RPMI8226 (cell line): ENCODE measurements at regions not wholly inside any gene's neighbourhood (a gene's known extent, or its start where the extent isn't known, plus 50 kb on each side); places are given as distances from the start of the nearest gene placed in this dataset.
"Not testable (repeated sequence)": the region's sequence is repeated elsewhere in the genome, so short reads cannot be mapped to it uniquely, and the experiment has no call there.

ENCODE experiments used
- DNase-seq: peaks from one replicate; pipeline ENCODE4 v3.0.0-alpha.2; 2015

DNA sequence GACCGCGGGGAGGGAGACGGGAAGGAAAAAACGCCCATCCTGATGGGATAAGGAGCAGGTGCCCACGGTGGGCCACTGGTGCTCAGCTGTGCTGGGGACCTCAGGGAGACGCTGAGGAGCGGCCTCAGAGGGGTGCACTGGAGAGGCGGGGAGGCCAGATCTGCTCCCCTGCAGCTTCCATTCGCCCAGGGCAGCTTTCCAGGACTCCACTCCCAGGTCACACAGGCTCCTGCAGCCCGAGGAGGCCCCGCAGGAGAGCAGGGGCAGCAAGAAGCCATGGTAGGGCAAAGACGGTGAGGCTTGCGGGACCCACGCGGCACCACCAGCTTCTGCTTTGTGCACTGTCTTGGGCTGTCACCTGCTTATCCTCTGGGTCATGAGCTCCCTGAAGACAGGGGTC lies 82.5 kb upstream of the SULF2 start:
- no peak for DNase-seq

- no peak for DNase-seq
These were observed 81.2 kb upstream of the SULF2 start for GRCh38 chr20:47866480-47866879.

DNA sequence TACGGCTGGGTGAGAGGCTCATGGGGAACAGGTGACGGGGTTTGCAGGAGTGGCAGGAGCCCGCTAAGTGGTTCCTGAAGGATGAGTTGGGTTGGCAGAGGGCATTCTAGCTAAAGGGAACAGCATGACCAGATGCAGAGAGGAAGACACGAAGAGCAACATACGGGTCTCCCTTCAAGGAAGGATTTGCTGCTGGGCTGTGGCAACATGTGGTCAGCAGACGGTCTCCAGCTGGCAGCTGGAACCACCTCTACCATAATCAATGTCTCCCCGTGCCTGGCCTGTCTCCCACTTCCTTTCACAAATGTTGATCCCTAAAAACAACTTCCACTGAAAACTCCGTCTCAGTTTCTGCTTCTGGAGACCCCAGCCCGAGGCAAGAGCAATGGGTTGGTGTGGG lies 80.6 kb upstream of the SULF2 start:
- DNase-seq, result no peak

DNA sequence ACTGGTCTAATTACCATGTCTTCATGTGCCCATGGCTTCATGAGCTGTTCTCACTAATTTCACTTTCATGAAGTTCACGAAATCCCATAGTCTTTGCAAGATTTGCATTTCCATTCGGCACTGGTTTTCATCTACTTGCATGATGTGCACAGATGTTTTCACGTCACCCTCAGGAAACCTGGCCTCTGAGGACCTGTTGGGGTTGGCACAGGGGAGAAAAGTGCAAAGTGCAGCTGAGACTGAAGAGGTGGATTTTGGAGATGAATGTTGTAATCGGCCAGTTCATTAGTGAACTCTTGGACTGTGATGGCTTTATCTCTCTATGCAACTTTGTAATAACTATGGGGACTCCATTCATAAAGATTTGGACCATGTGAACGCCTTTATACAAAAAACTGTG lies 80.2 kb upstream of the SULF2 start:
- peak; percentile 56 for DNase-seq

DNA sequence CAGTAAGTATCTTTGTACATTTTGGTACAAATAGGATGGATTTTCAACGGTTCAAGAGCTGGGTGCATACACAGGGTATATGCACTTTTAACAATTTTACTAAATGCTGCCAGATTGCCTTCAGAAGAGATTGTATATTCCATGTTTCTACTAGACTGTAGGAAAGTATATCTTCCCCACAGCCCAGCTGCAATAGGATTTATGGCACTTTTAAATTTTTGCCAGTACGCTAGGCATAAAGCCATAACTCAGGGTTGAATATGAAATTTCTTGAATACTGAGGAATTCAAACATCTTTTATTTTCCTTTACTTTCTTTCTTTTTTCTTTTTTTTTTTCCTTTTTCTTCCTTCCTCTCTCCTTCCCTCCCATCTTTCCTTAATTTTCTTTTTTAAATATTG lies 78.7 kb upstream of the SULF2 start:
- no peak for DNase-seq

DNA sequence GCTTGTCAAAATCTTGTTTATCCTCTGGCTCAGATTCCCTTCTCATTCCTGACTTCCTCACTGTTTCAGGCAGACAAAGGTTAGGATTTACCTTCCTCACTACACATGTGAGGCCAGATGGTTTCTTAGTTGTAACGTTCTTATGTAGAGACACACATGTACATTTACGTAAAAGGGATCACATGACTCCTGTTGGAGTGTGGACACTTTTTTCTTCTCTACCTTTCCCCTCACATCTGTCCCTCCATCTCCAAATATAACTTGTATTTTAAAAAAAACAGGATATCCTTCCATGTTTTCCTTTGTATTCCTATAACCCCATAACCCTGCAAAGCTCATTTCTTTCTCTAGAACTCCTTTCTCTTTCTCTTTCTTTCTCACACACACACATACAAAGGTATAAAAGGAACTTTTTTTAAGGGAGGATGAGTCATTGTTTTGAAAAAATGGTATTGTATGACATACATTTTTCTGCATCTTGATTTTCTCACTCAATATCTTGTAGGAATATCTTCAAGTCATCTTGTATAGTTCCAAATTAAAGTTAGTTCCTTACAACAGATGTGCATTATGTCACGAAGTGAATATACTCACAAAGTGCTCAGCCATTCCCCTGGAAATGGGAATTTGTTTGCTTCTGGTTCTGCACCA lies 78.2 kb upstream of the SULF2 start:
- DNase-seq, result no peak

DNA sequence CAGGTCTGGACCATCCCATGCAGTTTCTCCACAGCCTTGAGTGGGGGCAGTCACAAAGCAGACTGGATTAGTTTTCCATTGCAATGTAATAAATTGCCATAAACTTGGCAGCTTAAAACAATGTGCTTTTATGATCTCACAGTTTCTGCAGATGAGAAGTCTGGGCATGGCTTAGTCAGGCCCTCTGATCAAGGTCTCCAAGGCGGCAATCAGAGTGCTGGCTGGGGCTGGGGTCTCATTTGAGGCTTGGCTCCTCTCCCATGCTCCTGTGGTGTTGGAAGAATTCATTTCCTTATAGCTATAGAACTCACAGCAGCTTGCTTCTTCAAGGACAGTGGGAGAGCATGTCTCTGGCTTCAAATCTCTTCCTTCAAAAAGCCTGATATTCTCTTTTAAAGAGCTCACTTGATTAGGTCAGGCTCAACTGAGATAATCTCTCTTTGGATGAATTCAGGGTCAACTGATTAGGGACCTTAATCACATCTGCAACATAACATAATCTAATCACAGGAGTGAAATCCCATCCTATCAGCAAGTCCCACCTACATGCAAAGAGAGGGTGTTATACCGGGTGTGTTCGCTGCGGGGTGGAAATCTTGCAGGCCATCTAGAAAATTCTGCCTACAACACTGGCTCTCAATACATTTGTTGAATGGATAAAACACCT lies 77.4 kb upstream of the SULF2 start:
- no peak for DNase-seq

GRCh38 chr20:47861116-47861515 lies 75.8 kb upstream of the SULF2 start:
- no peak for DNase-seq

DNA sequence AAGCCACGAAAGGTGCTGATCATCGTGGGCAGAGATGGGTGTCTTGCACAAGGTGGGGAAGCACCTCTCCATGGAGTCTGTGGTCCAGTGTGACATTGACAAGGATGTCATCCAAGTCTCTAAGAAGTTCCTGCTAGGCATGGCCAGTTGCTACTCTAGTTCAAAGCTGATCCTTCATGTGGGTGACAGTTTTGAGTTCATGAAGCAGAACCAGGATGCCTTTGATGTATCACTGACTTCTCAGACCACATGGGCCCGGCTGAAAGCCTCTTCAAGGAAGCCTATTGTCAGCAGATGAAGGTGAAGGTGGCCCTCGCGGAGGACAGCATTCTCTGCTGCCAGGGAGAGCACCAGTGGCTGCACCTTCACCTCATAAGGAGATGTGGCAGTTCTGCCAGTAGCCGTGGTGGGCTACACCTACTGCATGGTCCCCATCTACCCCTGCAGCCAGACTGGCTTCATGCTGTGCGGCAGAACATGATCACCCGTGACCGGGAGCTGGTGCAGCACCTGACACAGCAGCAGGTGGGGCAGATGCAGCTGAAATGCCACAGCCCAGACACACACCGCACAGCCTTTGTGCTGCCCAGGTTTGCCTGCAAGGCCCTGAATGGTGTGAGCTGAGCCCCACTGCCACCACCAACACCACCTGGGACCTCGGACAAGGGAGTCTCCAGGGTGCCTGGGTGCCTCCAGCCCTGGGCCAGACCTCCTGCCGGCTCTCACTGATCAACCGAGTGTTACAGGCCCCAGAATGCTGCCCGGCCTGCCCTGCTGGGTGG lies 75.0 kb upstream of the SULF2 start:
- no peak for DNase-seq

- DNase-seq, result no peak
These were observed 74.0 kb upstream of the SULF2 start for GRCh38 chr20:47859278-47859677.

- DNase-seq, result peak; percentile 13
These were observed 72.5 kb upstream of the SULF2 start for GRCh38 chr20:47857569-47858464.

- peak; percentile 70 for DNase-seq
These were observed 71.9 kb upstream of the SULF2 start for GRCh38 chr20:47857187-47857568.

- DNase-seq, result no peak
These were observed 70.5 kb upstream of the SULF2 start for GRCh38 chr20:47855799-47856198.

DNA sequence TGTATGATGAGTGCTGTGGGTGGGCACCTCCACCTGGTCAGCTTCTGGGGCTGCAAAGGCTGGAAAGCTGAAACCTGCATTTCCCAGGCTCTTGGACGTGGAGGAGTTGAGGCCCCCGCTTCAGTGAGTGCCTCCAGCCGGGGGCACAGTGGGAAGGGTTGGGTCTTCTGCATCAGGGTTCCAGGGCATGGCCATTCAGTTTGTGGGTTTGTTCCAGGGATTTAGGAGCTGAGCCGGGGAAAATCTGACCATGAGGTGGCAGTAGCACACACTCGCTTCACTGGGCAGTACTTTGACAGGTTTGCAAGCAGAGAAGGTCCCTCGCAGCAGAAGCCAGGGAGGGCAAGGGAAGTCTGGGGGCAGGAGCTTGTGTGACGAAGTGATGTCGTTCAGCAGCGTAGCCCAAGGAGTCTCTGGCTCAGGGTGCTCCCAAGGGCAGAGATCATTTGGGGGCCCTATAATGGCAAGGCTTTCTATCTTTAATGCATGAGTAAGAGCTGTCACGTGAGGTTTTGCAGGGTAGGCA lies 69.5 kb upstream of the SULF2 start:
- peak; percentile 57 for DNase-seq

DNA sequence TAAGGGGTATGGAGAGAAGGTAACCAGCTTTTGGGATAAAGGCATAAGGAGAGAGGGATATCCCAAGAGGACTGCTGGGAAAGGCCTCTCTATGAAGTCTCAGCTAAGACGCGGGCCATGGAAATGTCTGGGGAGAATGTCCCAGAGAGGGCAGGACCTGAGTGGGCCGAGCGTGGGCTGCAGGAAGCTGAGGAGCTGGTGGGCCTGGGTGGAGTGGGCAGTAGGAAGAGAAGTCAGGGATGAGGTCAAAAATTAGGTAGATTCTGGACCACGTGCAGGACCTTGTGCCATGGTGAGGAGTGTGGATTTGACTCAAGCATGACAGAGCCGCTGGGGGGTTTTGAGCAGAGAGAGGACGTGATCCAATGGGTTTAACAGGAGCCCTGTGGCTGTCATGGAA lies 66.5 kb upstream of the SULF2 start:
- no peak for DNase-seq

GRCh38 chr20:47850146-47850545 lies 64.9 kb upstream of the SULF2 start:
- DNase-seq, result no peak

DNA sequence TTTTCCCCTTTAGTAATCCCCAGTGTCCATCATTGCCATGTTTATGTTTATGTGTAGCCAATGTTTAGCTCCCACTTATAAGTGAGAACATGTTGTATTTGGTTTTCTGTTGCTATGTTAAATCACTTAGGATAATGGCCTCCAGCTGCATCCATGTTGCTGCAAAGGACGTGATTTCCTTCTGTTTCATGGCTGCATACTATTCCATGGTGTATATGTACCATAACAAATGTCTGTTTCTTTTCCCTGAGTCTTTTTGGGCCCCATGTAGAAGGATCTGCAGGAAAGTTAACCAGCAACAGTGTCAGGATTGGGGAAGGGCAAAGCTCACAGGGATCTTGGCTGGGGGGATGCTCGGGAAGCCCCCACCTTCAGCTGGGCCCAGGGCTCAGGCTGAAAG lies 64.3 kb upstream of the SULF2 start:
- no peak for DNase-seq

- no peak for DNase-seq
These were observed 63.7 kb upstream of the SULF2 start for GRCh38 chr20:47849006-47849405.

- DNase-seq, result not testable (repeated sequence)
These were observed 63.3 kb upstream of the SULF2 start for GRCh38 chr20:47848534-47848933.

DNA sequence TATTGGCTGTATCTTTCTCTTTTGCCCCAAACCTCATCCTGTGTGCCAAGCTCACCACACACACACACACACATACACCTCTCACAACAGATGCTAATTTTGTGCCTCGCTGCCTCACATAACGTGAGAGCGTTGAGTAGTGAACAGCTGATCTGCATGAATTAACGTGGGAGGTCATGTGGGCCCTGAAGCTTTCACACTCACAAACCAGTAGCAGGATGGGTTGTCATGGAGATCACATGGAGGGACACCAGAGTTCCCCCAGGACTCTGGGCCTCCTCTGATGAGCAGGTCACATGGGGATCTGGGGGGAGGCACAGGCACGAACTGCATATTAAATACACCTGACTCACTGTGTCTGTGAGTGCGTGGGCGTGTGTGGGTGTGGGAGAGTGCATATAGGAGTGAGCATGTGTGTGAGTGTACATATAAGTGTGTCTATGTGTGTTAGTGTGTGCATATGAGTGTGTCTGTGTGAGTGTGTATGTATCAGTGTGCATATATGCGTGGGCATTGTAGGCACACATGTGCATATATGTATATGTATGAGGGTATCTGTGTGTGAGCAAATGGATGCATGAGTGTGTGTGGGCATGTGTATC lies 62.7 kb upstream of the SULF2 start:
- DNase-seq, result no peak

DNA sequence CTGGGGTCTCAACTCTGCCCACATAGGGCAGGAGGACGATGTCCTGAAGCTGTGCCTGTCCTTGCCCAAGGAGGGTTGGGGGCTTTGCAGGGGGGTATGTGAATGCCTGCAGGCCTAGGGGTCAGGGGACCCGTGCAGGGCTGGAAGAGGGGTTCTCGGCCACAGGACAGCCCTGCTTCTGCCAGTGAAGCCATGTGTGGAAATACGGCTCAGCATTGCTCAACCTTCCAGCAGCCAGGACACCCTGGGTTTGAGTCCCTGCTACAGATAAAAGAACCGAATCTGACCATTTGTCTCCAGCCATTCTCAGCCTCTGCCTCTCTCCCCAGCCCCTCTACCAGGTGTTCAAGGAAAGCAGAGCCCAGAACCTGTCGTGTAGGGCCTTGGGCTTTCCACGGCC lies 61.9 kb upstream of the SULF2 start:
- DNase-seq, result not testable (repeated sequence)

DNA sequence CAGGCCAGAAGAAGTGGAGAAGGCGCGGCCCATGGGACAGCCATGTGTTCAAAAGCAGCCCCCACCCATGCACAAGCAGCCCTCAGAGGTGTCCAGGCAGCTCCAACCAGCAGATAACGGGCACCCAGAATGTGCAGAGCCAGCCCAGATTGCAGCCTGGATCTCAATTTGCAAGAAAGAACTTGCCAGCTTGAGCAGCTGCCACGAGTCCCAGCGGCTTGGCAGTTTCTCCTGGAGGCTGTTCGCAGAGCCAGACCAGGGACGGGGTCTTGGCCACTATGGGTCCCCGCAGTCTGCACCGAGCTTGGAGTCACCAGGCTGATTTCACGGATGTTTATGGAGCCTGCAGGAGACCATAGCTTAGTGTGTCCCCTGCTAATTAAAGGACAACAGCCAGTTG lies 61.4 kb upstream of the SULF2 start:
- not testable (repeated sequence) for DNase-seq
